ENCODE measurements at regions not wholly inside any gene's neighbourhood (a gene's known extent, or its start where the extent isn't known, plus 50 kb on each side); places are given as distances from the start of the nearest gene placed in this dataset.
A peak's percentile ranks its signal among the peaks of the same experiment; 100 is the strongest.
"Not testable (repeated sequence)": the region's sequence is repeated elsewhere in the genome, so short reads cannot be mapped to it uniquely, and the experiment has no call there.

- Histone ChIP-seq H3K36me3 (no peaks in the 10 kb centered on the region), H3K27ac (no peak overlapping the region), H3K4me3 (no peak overlapping the region), H3K4me1 (peaks cover 5 to 17% (median 7%) of the 10 kb centered on the region in 4 donors), H3K9me3 (no peaks in the 10 kb centered on the region), H3K27me3 (no peaks in the 10 kb centered on the region)
- ATAC-seq (ENCODE audit: low FRiP score in 2 of 2): no peak
- no peak for DNase-seq
- 41 to 59% methylated on average over 3 of the region's 3 CpGs for WGBS, 2 donors
- no peak for TF ChIP-seq POLR2A (IDR thresholded peaks at IDR 0.05)
- TF ChIP-seq CTCF (IDR thresholded peaks at IDR 0.05): no peak
- no peak for TF ChIP-seq EP300 (IDR thresholded peaks at IDR 0.05)
- TF ChIP-seq POLR2AphosphoS5 (IDR thresholded peaks at IDR 0.05): no peak
Observed at GRCh38 chr6:137638926-137639706, 144.9 kb upstream of the OLIG3 start.

GRCh38 chr6:137640086-137640485 lies 145.9 kb upstream of the OLIG3 start:
- H3K9me3 ChIP-seq: no peaks in the 10 kb centered on the region
- no peak overlapping the region for H3K27ac ChIP-seq
- DNase-seq (no peak), ATAC-seq (ENCODE audit: low FRiP score in 2 of 2) (no peak)
- TF ChIP-seq POLR2A (IDR thresholded peaks at IDR 0.05): no peak
- TF ChIP-seq POLR2AphosphoS5 (IDR thresholded peaks at IDR 0.05): no peak
- no peak for TF ChIP-seq EP300 (IDR thresholded peaks at IDR 0.05)
- no peak for TF ChIP-seq CTCF (IDR thresholded peaks at IDR 0.05)
- WGBS, 2 donors: 94 to 95% methylated on average over 7 of the region's 7 CpGs
- no peak overlapping the region for H3K4me3 ChIP-seq
- no peaks in the 10 kb centered on the region for H3K27me3 ChIP-seq
- no peaks in the 10 kb centered on the region for H3K36me3 ChIP-seq
- H3K4me1 ChIP-seq: peaks cover 5 to 17% (median 7%) of the 10 kb centered on the region in 4 donors

GRCh38 chr6:137641474-137642077 lies 147.4 kb upstream of the OLIG3 start:
- 8 to 17% methylated on average over 6 of the region's 6 CpGs for WGBS, 2 donors
- Histone ChIP-seq H3K27me3 (no peaks in the 10 kb centered on the region), H3K36me3 (no peaks in the 10 kb centered on the region), H3K4me1 (peaks cover 5 to 15% (median 5%) of the 10 kb centered on the region in 4 donors), H3K27ac (no peak overlapping the region), H3K9me3 (no peaks in the 10 kb centered on the region), H3K4me3 (no peak overlapping the region)
- DNase-seq: peak in 1 of 2 donors; percentile 71
- ATAC-seq (ENCODE audit: low FRiP score in 2 of 2): peak; percentile 80 to 89
- no peak for TF ChIP-seq POLR2A (IDR thresholded peaks at IDR 0.05)
- TF ChIP-seq CTCF (IDR thresholded peaks at IDR 0.05): peak; percentile 40 to 75 (median 68)

GRCh38 chr6:137643210-137643609 lies 149.0 kb upstream of the OLIG3 start:
- DNase-seq; H3K36me3 ChIP-seq; H3K27ac ChIP-seq; H3K9me3 ChIP-seq; ATAC-seq (ENCODE audit: low FRiP score in 2 of 2); H3K27me3 ChIP-seq; H3K4me3 ChIP-seq; H3K4me1 ChIP-seq: not testable (repeated sequence)
- WGBS, 2 donors: 83 to 86% methylated on average over 4 of the region's 4 CpGs

GRCh38 chr6:137643644-137644043 lies 149.4 kb upstream of the OLIG3 start:
- WGBS, 2 donors: 43 to 66% methylated on average over 2 of the region's 2 CpGs
- not testable (repeated sequence) for H3K27ac ChIP-seq; ATAC-seq (ENCODE audit: low FRiP score in 2 of 2); H3K36me3 ChIP-seq; H3K4me1 ChIP-seq; H3K9me3 ChIP-seq; H3K27me3 ChIP-seq; H3K4me3 ChIP-seq; DNase-seq

GRCh38 chr6:137645850-137646249 lies 151.7 kb upstream of the OLIG3 start:
- peaks cover 0 to 5% (median 3%) of the 10 kb centered on the region in 4 donors for H3K4me1 ChIP-seq
- H3K9me3 ChIP-seq: no peaks in the 10 kb centered on the region
- no peak for TF ChIP-seq EP300 (IDR thresholded peaks at IDR 0.05)
- no peak for TF ChIP-seq POLR2AphosphoS5 (IDR thresholded peaks at IDR 0.05)
- no peak for TF ChIP-seq POLR2A (IDR thresholded peaks at IDR 0.05)
- no peak for TF ChIP-seq CTCF (IDR thresholded peaks at IDR 0.05)
- no peak overlapping the region for H3K4me3 ChIP-seq
- no peaks in the 10 kb centered on the region for H3K36me3 ChIP-seq
- no peak overlapping the region for H3K27ac ChIP-seq
- DNase-seq (peak in 1 of 2 donors; percentile 25), ATAC-seq (ENCODE audit: low FRiP score in 2 of 2) (no peak)
- H3K27me3 ChIP-seq: no peaks in the 10 kb centered on the region
- 90 to 97% methylated on average over 10 to 13 of the region's 13 CpGs for WGBS, 2 donors

Data from upper lobe of left lung (tissue), 6 donors.